ENCODE measurements at regions not wholly inside any gene's neighbourhood (a gene's known extent, or its start where the extent isn't known, plus 50 kb on each side); places are given as distances from the start of the nearest gene placed in this dataset.

DNA sequence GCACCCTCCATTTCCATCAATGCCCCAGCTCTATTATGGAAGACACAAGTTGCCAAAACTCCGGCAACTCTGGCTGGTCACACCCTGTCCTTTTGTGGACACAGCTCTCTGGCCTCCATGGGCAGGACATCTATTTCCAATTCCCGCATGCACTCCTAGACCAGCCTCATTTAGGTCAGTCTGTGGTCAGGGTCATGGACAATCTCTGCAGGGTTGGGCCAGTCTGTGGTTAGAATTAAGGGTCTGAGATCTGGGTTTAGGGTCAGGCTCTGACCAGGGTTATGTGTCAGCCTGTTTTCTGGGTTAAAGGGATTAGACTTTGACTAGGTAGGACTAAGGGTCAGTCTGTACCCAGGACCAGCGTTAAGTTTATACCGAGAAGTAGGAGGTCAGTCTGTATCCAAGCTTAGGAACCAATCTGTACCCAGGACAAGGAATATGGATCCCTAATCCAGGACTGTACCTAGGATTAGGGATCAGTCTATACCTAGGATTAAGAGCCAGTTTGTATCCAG lies 82.4 kb downstream of the VEGFA start:
- Histone ChIP-seq H3K27me3 (ENCODE audit: control insufficient read depth, insufficient read depth, low read length) (no peaks in the 10 kb centered on the region), H3K36me3 (ENCODE audit: control insufficient read depth, low read depth, low read length) (no peaks in the 10 kb centered on the region), H3K4me3 (ENCODE audit: low read length) (no peak overlapping the region), H3K9ac (ENCODE audit: low read length) (no peak overlapping the region), H3K27ac (ENCODE audit: low read length) (no peak overlapping the region), H3K9me3 (ENCODE audit: control insufficient read depth, low read depth, low read length) (no peaks in the 10 kb centered on the region), H3K4me1 (ENCODE audit: control insufficient read depth, low read depth, low read length) (peaks cover 5% of the 10 kb centered on the region)

DNA sequence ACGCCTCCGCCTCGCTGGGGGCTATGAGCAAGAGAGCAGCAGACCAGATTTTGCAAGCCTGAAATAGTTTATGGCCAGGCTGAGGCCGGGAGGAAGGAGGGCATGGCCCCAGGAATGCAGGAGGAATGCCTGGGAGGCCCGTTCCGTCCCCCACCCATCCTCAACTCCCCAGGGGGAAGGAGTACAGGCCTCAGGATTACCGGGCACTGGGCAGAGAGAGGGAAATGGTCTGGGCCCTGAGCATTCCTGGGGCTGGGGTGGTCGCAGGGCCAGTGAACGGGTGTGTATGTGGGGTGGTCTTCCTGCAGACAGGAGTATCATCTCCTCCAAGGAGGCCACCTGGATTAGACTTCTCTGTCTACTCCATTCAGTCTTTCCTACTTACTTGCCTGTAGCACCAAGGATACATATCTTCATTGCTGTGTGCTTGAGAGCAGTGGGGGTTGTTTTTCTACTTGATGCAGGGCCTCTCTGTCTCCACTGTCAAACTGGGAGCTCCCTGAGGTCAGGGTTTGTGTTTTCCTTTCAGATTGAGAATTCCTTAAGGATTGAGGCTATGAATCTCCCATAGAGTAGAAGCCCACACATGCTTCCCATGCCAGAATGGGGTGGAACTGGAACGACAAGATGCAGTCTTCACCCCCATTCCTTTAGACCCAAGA lies 81.3 kb downstream of the VEGFA start:
- H3K27ac ChIP-seq (ENCODE audit: low read length), result no peak overlapping the region
- peaks cover 5% of the 10 kb centered on the region for H3K4me1 ChIP-seq (ENCODE audit: control insufficient read depth, low read depth, low read length)
- no peaks in the 10 kb centered on the region for H3K27me3 ChIP-seq (ENCODE audit: control insufficient read depth, insufficient read depth, low read length)
- no peak overlapping the region for H3K9ac ChIP-seq (ENCODE audit: low read length)
- no peak overlapping the region for H3K4me3 ChIP-seq (ENCODE audit: low read length)
- H3K9me3 ChIP-seq (ENCODE audit: control insufficient read depth, low read depth, low read length), result no peaks in the 10 kb centered on the region
- H3K36me3 ChIP-seq (ENCODE audit: control insufficient read depth, low read depth, low read length), result no peaks in the 10 kb centered on the region

DNA sequence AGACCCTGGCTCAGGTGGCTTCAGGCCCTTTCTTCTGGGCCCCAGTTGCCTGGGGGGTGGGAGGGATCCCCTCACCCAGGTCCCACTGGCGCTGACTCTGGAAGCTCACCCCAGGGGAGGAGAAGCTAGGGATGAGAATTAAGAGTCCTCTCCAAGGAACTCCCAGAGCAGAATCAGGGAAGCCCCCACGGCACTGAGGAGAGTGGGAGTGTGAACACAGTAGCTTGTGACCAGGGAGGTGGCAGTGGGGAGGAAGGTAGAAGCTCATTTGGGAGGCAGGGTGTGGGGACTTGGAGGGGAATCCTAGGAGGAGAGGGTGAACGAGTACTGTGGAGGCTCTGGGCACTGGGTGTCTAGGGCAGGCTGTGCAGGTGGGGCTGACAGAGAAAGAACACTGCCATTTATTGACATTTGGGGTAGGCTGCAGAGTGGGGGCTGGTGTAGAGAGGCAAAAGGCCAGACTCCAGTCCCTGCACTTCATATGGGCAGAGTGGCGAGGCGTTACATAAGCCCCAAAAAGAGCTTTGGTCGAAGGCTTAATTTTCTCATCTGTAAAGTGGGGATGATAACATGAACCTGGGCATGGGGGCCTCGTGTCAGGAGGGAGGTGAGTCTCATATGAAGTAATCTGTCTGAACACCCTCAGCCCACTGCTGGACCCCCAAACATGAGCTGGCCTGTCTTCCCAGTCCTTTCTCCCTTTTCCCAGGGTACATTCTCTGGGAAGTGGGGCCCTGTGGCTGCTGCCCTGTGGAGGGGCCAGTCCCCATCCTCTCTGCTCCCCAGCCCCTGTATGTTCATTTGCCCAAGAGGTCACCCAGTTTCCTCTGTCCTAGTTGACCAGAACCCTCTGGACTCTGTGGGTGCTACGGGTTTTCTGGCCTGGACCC lies 80.5 kb downstream of the VEGFA start:
- Histone ChIP-seq H3K4me1 (ENCODE audit: control insufficient read depth, low read depth, low read length) (peaks cover 5% of the 10 kb centered on the region), H3K9me3 (ENCODE audit: control insufficient read depth, low read depth, low read length) (no peaks in the 10 kb centered on the region), H3K36me3 (ENCODE audit: control insufficient read depth, low read depth, low read length) (no peaks in the 10 kb centered on the region), H3K9ac (ENCODE audit: low read length) (no peak overlapping the region), H3K27ac (ENCODE audit: low read length) (no peak overlapping the region), H3K27me3 (ENCODE audit: control insufficient read depth, insufficient read depth, low read length) (no peaks in the 10 kb centered on the region), H3K4me3 (ENCODE audit: low read length) (no peak overlapping the region)

DNA sequence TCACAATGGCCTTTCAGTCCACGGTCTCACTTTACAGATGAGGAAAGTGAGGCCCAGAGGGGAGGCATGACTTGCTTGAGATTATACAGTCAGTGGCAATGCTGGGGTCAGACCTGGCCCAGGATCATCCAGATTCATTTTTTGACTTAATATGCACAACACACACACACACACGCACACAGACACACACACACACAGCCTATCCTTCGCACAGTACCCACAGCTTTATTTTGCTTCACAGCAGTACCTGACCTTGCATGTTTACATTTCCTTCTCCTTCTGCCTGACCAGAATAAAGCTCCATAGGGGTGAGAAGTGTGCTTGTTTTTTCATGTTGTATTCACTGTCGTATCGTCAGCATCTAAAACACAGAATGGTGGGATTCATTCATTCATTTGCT lies 79.8 kb downstream of the VEGFA start:
- no peaks in the 10 kb centered on the region for H3K9me3 ChIP-seq (ENCODE audit: control insufficient read depth, low read depth, low read length)
- no peaks in the 10 kb centered on the region for H3K36me3 ChIP-seq (ENCODE audit: control insufficient read depth, low read depth, low read length)
- no peaks in the 10 kb centered on the region for H3K27me3 ChIP-seq (ENCODE audit: control insufficient read depth, insufficient read depth, low read length)
- H3K4me1 ChIP-seq (ENCODE audit: control insufficient read depth, low read depth, low read length), result peaks cover 5% of the 10 kb centered on the region
- no peak overlapping the region for H3K4me3 ChIP-seq (ENCODE audit: low read length)
- no peak overlapping the region for H3K9ac ChIP-seq (ENCODE audit: low read length)
- H3K27ac ChIP-seq (ENCODE audit: low read length), result no peak overlapping the region

DNA sequence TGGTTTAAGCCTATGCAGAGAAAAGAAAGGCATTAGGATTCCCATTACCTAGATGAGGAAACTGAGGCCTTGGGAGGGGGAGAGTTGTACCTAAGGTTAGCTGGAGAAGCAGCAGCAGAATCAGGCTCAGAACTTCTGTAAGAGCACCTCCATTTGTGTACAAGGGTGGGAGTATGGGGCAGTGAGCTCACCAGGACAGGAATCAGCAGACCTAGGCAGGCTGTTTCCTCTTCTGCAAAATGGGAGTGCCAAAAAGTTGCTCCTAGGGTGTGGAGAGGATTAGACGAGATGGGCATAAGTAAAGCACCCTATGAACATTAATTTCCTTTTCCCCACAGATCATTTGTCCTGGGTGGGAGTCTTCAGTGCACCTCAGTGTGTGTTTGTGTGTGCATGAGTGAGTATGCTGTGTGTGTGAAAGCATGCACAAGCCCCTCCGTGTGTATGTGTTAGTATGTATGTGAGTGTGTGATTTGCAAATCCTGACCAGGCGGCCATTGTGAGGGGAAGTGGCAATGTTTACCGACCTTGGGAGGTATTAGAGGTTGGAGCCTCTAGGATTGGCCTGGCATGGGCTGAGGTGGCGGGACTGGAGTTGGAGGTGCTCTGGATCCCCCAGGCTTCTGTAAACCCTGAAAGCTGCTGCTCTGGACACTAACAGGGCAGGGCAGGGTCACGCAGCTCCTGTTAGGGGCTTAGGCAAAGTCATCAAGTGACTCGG lies 78.8 kb downstream of the VEGFA start:
- no peak overlapping the region for H3K9ac ChIP-seq (ENCODE audit: low read length)
- H3K4me3 ChIP-seq (ENCODE audit: low read length), result no peak overlapping the region
- H3K4me1 ChIP-seq (ENCODE audit: control insufficient read depth, low read depth, low read length), result peaks cover 5% of the 10 kb centered on the region
- no peaks in the 10 kb centered on the region for H3K27me3 ChIP-seq (ENCODE audit: control insufficient read depth, insufficient read depth, low read length)
- no peaks in the 10 kb centered on the region for H3K9me3 ChIP-seq (ENCODE audit: control insufficient read depth, low read depth, low read length)
- H3K27ac ChIP-seq (ENCODE audit: low read length), result no peak overlapping the region
- no peaks in the 10 kb centered on the region for H3K36me3 ChIP-seq (ENCODE audit: control insufficient read depth, low read depth, low read length)

DNA sequence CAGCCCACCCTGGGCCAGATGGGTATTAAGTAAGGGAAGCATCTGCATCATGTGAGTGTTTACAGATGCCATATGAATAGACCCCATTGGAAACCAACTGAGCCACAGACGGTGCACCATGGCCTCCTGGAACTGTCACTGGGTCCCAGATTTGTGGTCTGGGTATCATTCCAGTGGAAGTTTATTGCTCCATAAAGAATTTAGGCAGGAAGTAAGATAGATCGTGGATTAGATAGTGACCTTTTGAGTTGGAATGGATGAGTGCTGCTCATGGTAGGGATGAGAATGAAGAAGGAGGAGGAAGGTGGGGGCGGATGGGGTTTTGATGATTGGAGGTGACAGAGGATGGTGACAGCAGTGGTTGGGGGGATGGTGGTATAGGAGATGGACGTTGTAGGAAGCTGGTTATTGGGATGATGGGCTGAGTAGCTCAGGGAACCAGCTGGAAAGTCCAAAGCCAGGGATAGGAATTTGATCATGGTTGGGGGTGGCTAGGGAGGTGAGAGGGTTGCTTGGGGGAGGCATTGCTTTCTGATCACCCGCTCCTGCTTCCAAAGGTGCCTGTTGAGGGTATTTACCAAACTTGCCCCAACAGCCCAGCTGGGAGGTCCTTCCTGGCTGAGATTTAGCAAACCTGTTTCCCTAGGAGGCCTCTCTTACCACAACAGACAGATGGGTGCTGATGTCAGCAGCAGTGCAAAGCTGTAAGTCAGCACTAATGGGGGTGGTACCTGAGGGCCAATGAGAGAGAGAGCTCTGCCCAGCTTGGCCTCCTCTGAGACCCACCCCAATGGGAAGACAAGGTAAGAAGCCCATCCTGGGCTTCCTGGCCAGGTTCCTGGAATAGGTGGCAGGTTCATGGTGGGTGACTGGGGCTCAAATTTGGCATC lies 78.0 kb downstream of the VEGFA start:
- H3K9me3 ChIP-seq (ENCODE audit: control insufficient read depth, low read depth, low read length), result no peaks in the 10 kb centered on the region
- H3K27me3 ChIP-seq (ENCODE audit: control insufficient read depth, insufficient read depth, low read length), result no peaks in the 10 kb centered on the region
- no peaks in the 10 kb centered on the region for H3K36me3 ChIP-seq (ENCODE audit: control insufficient read depth, low read depth, low read length)
- H3K9ac ChIP-seq (ENCODE audit: low read length), result no peak overlapping the region
- peaks cover 5% of the 10 kb centered on the region for H3K4me1 ChIP-seq (ENCODE audit: control insufficient read depth, low read depth, low read length)
- H3K27ac ChIP-seq (ENCODE audit: low read length), result no peak overlapping the region
- no peak overlapping the region for H3K4me3 ChIP-seq (ENCODE audit: low read length)

DNA sequence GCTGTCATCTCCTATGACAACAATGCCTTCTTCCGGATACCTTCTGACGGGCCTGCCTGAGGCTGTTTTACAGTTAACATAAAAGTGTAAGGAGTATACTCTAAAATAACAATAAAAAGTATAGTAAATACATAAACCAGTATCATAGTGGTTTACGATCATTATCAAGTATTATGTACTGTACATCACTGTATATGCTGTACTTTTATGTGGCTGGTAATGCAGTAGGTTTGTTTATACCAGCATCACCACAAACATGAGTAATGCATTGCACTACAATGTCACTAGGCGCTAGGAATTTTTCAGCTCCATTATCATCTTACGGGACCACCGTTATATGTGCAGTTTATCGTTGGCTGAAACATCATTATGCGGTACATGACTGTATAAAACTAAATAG lies 76.5 kb downstream of the VEGFA start:
- H3K27me3 ChIP-seq (ENCODE audit: control insufficient read depth, insufficient read depth, low read length), result no peaks in the 10 kb centered on the region
- no peak overlapping the region for H3K9ac ChIP-seq (ENCODE audit: low read length)
- H3K4me1 ChIP-seq (ENCODE audit: control insufficient read depth, low read depth, low read length), result peaks cover 5% of the 10 kb centered on the region
- no peaks in the 10 kb centered on the region for H3K9me3 ChIP-seq (ENCODE audit: control insufficient read depth, low read depth, low read length)
- H3K27ac ChIP-seq (ENCODE audit: low read length), result no peak overlapping the region
- H3K4me3 ChIP-seq (ENCODE audit: low read length), result no peak overlapping the region
- H3K36me3 ChIP-seq (ENCODE audit: control insufficient read depth, low read depth, low read length), result no peaks in the 10 kb centered on the region

DNA sequence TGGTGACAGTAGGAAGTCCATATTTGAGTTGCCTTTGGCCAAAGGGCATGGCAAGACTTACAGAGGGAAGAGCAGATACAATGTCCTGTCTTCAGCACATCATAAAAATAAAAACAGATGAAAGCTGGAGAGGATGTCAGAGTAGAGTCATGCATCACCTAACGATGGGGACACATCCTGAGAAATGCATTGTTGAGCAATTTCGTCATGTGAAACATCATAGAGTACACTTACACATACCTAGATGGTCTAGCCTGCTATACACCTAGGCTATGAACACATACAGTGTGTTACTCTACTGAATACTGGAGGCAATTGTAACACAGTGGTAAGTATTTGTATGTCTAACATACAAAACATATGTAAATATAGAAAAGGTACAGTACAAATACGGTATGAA lies 75.6 kb downstream of the VEGFA start:
- H3K27ac ChIP-seq (ENCODE audit: low read length), result no peak overlapping the region
- H3K4me3 ChIP-seq (ENCODE audit: low read length), result no peak overlapping the region
- no peaks in the 10 kb centered on the region for H3K9me3 ChIP-seq (ENCODE audit: control insufficient read depth, low read depth, low read length)
- no peaks in the 10 kb centered on the region for H3K4me1 ChIP-seq (ENCODE audit: control insufficient read depth, low read depth, low read length)
- H3K9ac ChIP-seq (ENCODE audit: low read length), result no peak overlapping the region
- H3K36me3 ChIP-seq (ENCODE audit: control insufficient read depth, low read depth, low read length), result no peaks in the 10 kb centered on the region
- no peaks in the 10 kb centered on the region for H3K27me3 ChIP-seq (ENCODE audit: control insufficient read depth, insufficient read depth, low read length)

DNA sequence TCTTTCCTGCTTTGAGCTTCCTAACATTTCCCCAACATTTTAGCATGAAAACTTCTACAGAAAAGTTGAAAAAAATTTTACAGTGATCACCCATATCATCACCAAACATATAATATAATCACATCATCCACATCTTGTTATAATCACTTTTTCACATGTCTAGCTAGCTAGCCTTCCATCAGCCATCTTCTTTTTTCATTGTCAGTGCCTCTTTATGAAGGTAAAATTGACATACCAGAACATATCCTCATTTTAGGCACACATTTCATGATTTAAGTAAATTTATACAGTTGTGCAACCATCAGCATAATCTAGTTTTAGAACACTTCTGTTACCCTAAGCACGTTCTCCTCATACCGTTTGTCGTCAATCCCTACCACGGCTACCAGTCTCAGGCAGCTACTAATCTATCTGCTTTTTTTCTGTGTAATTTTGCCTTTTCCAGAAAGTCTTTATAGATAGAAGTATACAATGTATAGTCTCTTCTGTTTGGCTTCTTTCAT lies 73.7 kb downstream of the VEGFA start:
- no peaks in the 10 kb centered on the region for H3K27me3 ChIP-seq (ENCODE audit: control insufficient read depth, insufficient read depth, low read length)
- no peaks in the 10 kb centered on the region for H3K4me1 ChIP-seq (ENCODE audit: control insufficient read depth, low read depth, low read length)
- H3K27ac ChIP-seq (ENCODE audit: low read length), result no peak overlapping the region
- no peak overlapping the region for H3K4me3 ChIP-seq (ENCODE audit: low read length)
- H3K36me3 ChIP-seq (ENCODE audit: control insufficient read depth, low read depth, low read length), result no peaks in the 10 kb centered on the region
- no peak overlapping the region for H3K9ac ChIP-seq (ENCODE audit: low read length)
- no peaks in the 10 kb centered on the region for H3K9me3 ChIP-seq (ENCODE audit: control insufficient read depth, low read depth, low read length)

DNA sequence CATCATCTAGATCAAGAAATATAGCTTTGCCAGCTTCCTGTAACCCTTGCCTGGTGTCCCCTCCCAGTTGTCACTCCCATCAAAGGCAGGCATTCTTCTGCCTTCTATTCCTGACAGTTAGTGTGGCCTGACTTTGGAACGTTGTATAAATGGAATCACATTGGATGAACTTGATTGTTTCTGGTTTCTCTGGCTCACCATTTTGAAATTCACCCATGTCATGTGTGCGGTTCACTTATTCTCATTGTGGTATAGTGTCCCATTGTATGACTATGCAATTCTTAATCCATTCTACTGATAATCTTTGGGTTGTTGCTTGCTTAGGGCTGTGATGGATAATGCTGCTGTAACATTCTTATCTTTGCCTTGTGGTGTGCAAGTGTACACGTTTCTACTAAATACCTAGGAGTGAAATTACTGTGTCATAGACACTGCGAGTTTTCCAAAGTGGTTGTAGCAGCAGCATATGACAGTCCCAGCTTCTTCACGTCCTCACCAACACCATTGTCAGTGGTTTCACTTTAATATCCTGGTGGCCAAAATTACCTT lies 73.2 kb downstream of the VEGFA start:
- H3K27me3 ChIP-seq (ENCODE audit: control insufficient read depth, insufficient read depth, low read length), result no peaks in the 10 kb centered on the region
- H3K4me3 ChIP-seq (ENCODE audit: low read length), result no peak overlapping the region
- H3K4me1 ChIP-seq (ENCODE audit: control insufficient read depth, low read depth, low read length), result peaks cover 1% of the 10 kb centered on the region
- H3K9me3 ChIP-seq (ENCODE audit: control insufficient read depth, low read depth, low read length), result no peaks in the 10 kb centered on the region
- no peak overlapping the region for H3K9ac ChIP-seq (ENCODE audit: low read length)
- H3K36me3 ChIP-seq (ENCODE audit: control insufficient read depth, low read depth, low read length), result no peaks in the 10 kb centered on the region
- H3K27ac ChIP-seq (ENCODE audit: low read length), result no peak overlapping the region
